Muscle layer of duodenum (tissue), 2 donors: ENCODE measurements at regions not wholly inside any gene's neighbourhood (a gene's known extent, or its start where the extent isn't known, plus 50 kb on each side); places are given as distances from the start of the nearest gene placed in this dataset.

ENCODE experiments used
- H3K27ac ChIP-seq: one replicate; pipeline ENCODE4 v1.7.0; 2013; ENCODE audit warnings: mild to moderate bottlenecking, low read length
- H3K27me3 ChIP-seq: one replicate; pipeline ENCODE4 v1.7.0; 2013; ENCODE audit warnings: low read depth, mild to moderate bottlenecking, control low read depth, low read length
- H3K36me3 ChIP-seq, 2 donors: one replicate each; pipeline ENCODE4 v1.7.0; 2013; ENCODE audit warnings: low read length in 2 of 2, control low read depth in 1 of 2, mild to moderate bottlenecking in 1 of 2; ENCODE audit not compliant: insufficient read depth in 2 of 2, control insufficient read depth in 1 of 2
- H3K4me1 ChIP-seq, 2 donors: one replicate each; pipeline ENCODE4 v1.7.0; 2013; ENCODE audit warnings: low read length in 2 of 2, mild to moderate bottlenecking in 2 of 2, control low read depth in 1 of 2, moderate library complexity in 1 of 2; ENCODE audit not compliant: insufficient read depth in 2 of 2, control insufficient read depth in 1 of 2
- H3K4me3 ChIP-seq, 2 donors: one replicate each; pipeline ENCODE4 v1.7.0; 2013; ENCODE audit warnings: low read length in 2 of 2, low read depth in 1 of 2, mild to moderate bottlenecking in 1 of 2
- H3K9me3 ChIP-seq, 2 donors: one replicate each; pipeline ENCODE4 v1.7.0; 2013; ENCODE audit warnings: low read length in 2 of 2, control low read depth in 1 of 2, mild to moderate bottlenecking in 1 of 2; ENCODE audit not compliant: control insufficient read depth in 1 of 2
- donor health status: healthy.

GRCh38 chr4:151459375-151459774 lies 50.4 kb downstream of the FHIP1A start:
- H3K9me3 ChIP-seq, result no peaks in the 10 kb centered on the region
- no peak overlapping the region for H3K27ac ChIP-seq
- H3K4me3 ChIP-seq, result no peak overlapping the region
- no peaks in the 10 kb centered on the region for H3K36me3 ChIP-seq
- no peaks in the 10 kb centered on the region for H3K4me1 ChIP-seq
- no peaks in the 10 kb centered on the region for H3K27me3 ChIP-seq

GRCh38 chr4:151460434-151460833 lies 51.5 kb downstream of the FHIP1A start:
- Histone ChIP-seq H3K4me3 (no peak overlapping the region), H3K4me1 (no peaks in the 10 kb centered on the region), H3K27me3 (no peaks in the 10 kb centered on the region), H3K27ac (no peak overlapping the region), H3K9me3 (no peaks in the 10 kb centered on the region), H3K36me3 (no peaks in the 10 kb centered on the region)

GRCh38 chr4:151462554-151462953 lies 53.6 kb downstream of the FHIP1A start:
- Histone ChIP-seq H3K27me3 (no peaks in the 10 kb centered on the region), H3K36me3 (no peaks in the 10 kb centered on the region), H3K27ac (no peak overlapping the region), H3K4me3 (no peak overlapping the region), H3K4me1 (no peaks in the 10 kb centered on the region), H3K9me3 (no peaks in the 10 kb centered on the region)

GRCh38 chr4:151468715-151469696 lies 60.0 kb downstream of the FHIP1A start:
- H3K27ac ChIP-seq, result no peak overlapping the region
- H3K4me3 ChIP-seq, result no peak overlapping the region
- no peaks in the 10 kb centered on the region for H3K36me3 ChIP-seq
- no peaks in the 10 kb centered on the region for H3K4me1 ChIP-seq
- H3K9me3 ChIP-seq, result no peaks in the 10 kb centered on the region
- no peaks in the 10 kb centered on the region for H3K27me3 ChIP-seq

- no peaks in the 10 kb centered on the region for H3K36me3 ChIP-seq
- no peaks in the 10 kb centered on the region for H3K9me3 ChIP-seq
- no peak overlapping the region for H3K27ac ChIP-seq
- no peaks in the 10 kb centered on the region for H3K27me3 ChIP-seq
- H3K4me3 ChIP-seq, result no peak overlapping the region
- no peaks in the 10 kb centered on the region for H3K4me1 ChIP-seq
Observed at GRCh38 chr4:151469970-151470369, 61.0 kb downstream of the FHIP1A start.

- H3K36me3 ChIP-seq, result no peaks in the 10 kb centered on the region
- H3K27me3 ChIP-seq, result no peaks in the 10 kb centered on the region
- H3K9me3 ChIP-seq, result no peaks in the 10 kb centered on the region
- no peak overlapping the region for H3K4me3 ChIP-seq
- H3K27ac ChIP-seq, result no peak overlapping the region
- no peaks in the 10 kb centered on the region for H3K4me1 ChIP-seq
Observed at GRCh38 chr4:151471728-151472127, 62.8 kb downstream of the FHIP1A start.

GRCh38 chr4:151472297-151472696 lies 63.3 kb downstream of the FHIP1A start:
- H3K4me3 ChIP-seq, result no peak overlapping the region
- no peaks in the 10 kb centered on the region for H3K36me3 ChIP-seq
- H3K9me3 ChIP-seq, result no peaks in the 10 kb centered on the region
- H3K4me1 ChIP-seq, result no peaks in the 10 kb centered on the region
- H3K27ac ChIP-seq, result no peak overlapping the region
- H3K27me3 ChIP-seq, result no peaks in the 10 kb centered on the region

- Histone ChIP-seq H3K4me3 (no peak overlapping the region), H3K27me3 (no peaks in the 10 kb centered on the region), H3K27ac (no peak overlapping the region), H3K4me1 (no peaks in the 10 kb centered on the region), H3K36me3 (no peaks in the 10 kb centered on the region), H3K9me3 (no peaks in the 10 kb centered on the region)
Observed at GRCh38 chr4:151472711-151473110, 63.7 kb downstream of the FHIP1A start.

GRCh38 chr4:151473521-151474097 lies 64.6 kb downstream of the FHIP1A start:
- no peaks in the 10 kb centered on the region for H3K4me1 ChIP-seq
- H3K36me3 ChIP-seq, result no peaks in the 10 kb centered on the region
- H3K27me3 ChIP-seq, result no peaks in the 10 kb centered on the region
- H3K9me3 ChIP-seq, result no peaks in the 10 kb centered on the region
- H3K27ac ChIP-seq, result no peak overlapping the region
- no peak overlapping the region for H3K4me3 ChIP-seq

GRCh38 chr4:151475035-151475714 lies 66.2 kb downstream of the FHIP1A start:
- H3K27ac ChIP-seq, result no peak overlapping the region
- H3K4me1 ChIP-seq, result no peaks in the 10 kb centered on the region
- no peaks in the 10 kb centered on the region for H3K27me3 ChIP-seq
- H3K4me3 ChIP-seq, result no peak overlapping the region
- no peaks in the 10 kb centered on the region for H3K36me3 ChIP-seq
- H3K9me3 ChIP-seq, result no peaks in the 10 kb centered on the region

GRCh38 chr4:151481813-151482212 lies 72.8 kb downstream of the FHIP1A start:
- no peaks in the 10 kb centered on the region for H3K4me1 ChIP-seq
- H3K9me3 ChIP-seq, result no peaks in the 10 kb centered on the region
- H3K36me3 ChIP-seq, result no peaks in the 10 kb centered on the region
- H3K27me3 ChIP-seq, result no peaks in the 10 kb centered on the region
- H3K4me3 ChIP-seq, result no peak overlapping the region
- H3K27ac ChIP-seq, result no peak overlapping the region
